ENCODE measurements at regions not wholly inside any gene's neighbourhood (a gene's known extent, or its start where the extent isn't known, plus 50 kb on each side); places are given as distances from the start of the nearest gene placed in this dataset.

DNA sequence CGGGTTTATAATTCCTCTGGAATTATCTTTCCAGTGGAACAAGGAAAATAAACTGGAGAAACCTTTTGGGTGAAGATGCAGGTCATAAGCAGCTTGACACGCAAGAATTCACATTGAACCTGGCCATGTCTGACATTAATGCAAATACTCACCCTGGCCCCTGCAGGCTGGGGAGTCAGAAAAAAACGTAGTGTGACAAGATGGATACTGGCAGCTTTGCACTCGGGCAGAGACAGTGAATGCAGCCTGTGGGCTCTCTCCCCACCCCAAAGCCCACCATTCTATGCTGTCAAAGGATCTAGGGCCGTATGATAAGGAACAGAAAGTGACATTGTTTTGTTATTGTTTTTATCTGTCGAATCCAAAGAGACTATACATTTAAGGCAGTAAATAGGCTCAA lies 223.1 kb downstream of the RBM43 start:
- BruUV-seq (replicated peaks) = no TSS peak
- Histone ChIP-seq H3K79me2 (ENCODE audit: low read depth) (no peaks in the 10 kb centered on the region), H3K27ac (no peak overlapping the region), H3K4me2 (no peak overlapping the region), H3K27me3 (ENCODE audit: insufficient read depth, low read depth) (no peaks in the 10 kb centered on the region), H3K4me1 (replicated peaks; ENCODE audit: insufficient read depth) (peaks cover 8% of the 10 kb centered on the region; the same call in 1 of the 2 replicates), H3K4me3 (no peak overlapping the region), H4K20me1 (ENCODE audit: insufficient read depth) (no peaks in the 10 kb centered on the region), H3K9me2 (ENCODE audit: insufficient read depth) (no peaks in the 10 kb centered on the region), H3F3A (ENCODE audit: insufficient read depth, low read depth) (no peaks in the 10 kb centered on the region), H2AFZ (no peak overlapping the region), H3K9me3 (ENCODE audit: insufficient read depth, low read depth) (no peaks in the 10 kb centered on the region), H3K36me3 (ENCODE audit: low read depth) (no peaks in the 10 kb centered on the region)
- ChIA-PET POLR2A (ENCODE audit: unreplicated experiment) (no interaction called here), CTCF (no interaction called here)
- TF ChIP-seq EZH2 (IDR thresholded peaks at IDR 0.05; ENCODE audit: low read depth) = no peak
- TF ChIP-seq, protein P1, sequence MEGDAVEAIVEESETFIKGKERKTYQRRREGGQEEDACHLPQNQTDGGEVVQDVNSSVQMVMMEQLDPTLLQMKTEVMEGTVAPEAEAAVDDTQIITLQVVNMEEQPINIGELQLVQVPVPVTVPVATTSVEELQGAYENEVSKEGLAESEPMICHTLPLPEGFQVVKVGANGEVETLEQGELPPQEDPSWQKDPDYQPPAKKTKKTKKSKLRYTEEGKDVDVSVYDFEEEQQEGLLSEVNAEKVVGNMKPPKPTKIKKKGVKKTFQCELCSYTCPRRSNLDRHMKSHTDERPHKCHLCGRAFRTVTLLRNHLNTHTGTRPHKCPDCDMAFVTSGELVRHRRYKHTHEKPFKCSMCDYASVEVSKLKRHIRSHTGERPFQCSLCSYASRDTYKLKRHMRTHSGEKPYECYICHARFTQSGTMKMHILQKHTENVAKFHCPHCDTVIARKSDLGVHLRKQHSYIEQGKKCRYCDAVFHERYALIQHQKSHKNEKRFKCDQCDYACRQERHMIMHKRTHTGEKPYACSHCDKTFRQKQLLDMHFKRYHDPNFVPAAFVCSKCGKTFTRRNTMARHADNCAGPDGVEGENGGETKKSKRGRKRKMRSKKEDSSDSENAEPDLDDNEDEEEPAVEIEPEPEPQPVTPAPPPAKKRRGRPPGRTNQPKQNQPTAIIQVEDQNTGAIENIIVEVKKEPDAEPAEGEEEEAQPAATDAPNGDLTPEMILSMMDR (conservative IDR thresholded peaks at IDR 0.05) = no peak
- no peak for DNase-seq
- intact Hi-C loops (cut with micrococcal nuclease; ENCODE audit: unreplicated experiment) = no loop called here

DNA sequence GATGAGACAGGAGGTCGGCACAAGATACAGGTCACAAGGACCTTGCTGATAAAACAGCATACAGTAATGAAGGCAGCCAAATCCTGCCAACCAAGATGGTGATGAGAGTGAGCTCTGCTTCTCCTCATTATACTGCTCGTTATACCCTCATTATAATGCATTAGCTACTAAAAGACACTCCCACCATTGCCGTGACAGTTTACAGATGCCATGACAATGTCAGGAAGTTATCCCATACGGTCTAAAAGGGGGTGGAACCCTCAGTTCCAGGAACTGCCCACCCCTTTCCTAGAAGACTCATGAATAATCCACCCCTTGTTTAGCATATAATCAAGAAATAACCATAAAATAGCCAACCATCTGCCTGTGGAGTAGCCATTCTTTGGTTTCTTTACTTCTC lies 224.2 kb downstream of the RBM43 start:
- CTCF ChIA-PET = no interaction called here
- H3K9me3 ChIP-seq (ENCODE audit: insufficient read depth, low read depth) = no peaks in the 10 kb centered on the region
- intact Hi-C loops (cut with micrococcal nuclease; ENCODE audit: unreplicated experiment) = no loop called here

DNA sequence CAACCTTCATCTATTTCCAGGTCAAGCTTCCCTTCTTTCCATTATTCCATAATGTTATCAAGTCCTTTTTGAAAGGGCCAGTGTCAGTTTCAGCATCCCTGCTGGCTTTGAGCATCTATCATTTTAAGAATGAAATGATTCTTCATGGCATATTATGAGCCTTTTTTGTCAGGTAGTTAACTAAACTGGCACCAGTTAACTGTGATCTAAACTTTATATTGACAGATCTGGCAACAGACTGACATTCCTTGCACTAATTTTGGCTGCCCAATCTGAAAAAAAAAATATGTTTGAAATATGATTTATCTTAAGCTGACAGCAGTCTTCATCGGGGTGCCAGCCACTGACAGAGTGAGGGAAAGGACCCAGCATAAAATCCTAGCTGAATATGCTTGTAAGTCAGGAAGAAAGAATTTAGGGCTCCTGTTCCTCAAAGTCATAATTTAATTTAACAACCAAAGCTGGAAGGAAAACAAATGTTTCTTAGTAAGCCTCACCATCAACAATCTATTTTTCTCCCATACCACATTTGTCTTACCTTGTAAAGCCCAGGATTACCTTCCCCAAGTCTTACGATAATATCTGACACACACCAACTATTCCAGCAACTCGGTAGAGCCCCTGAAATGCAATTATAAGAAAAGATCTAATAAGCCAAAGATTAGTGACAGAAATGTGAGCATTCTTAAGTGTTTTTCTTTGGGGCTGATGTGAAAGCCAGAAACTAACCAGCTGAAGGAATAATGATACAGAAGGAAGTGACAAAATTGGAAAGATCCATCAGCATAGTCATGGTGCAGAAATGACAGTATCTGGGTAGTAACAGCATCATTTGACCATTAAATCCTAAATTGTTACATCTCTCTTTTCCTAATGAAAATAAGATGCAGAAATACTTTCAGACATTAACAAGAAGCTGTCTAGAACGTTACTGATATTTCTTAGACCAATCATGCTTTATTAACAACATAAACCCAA lies 228.1 kb downstream of the RBM43 start:
- CTCF ChIA-PET = interaction anchor here (0.6 kb wide), 1 partner anchor 154 kb away, joined by 12 read pairs; no protein-coding TSS in a partner anchor
- intact Hi-C loops (cut with micrococcal nuclease; ENCODE audit: unreplicated experiment) = no loop called here
- H3K4me2 ChIP-seq = no peak overlapping the region
- POLR2A ChIA-PET (ENCODE audit: unreplicated experiment) = no interaction called here
- H3K9me2 ChIP-seq (ENCODE audit: insufficient read depth) = no peaks in the 10 kb centered on the region
- no peaks in the 10 kb centered on the region for H3F3A ChIP-seq (ENCODE audit: insufficient read depth, low read depth)
- no peaks in the 10 kb centered on the region for H3K27me3 ChIP-seq (ENCODE audit: insufficient read depth, low read depth)
- no peak overlapping the region for H3K27ac ChIP-seq
- no peaks in the 10 kb centered on the region for H3K4me1 ChIP-seq (replicated peaks; ENCODE audit: insufficient read depth)
- TF ChIP-seq EZH2 (IDR thresholded peaks at IDR 0.05; ENCODE audit: low read depth) = no peak
- TF ChIP-seq, protein P1 (conservative IDR thresholded peaks at IDR 0.05) = no peak
- H3K36me3 ChIP-seq (ENCODE audit: low read depth) = no peaks in the 10 kb centered on the region
- DNase-seq = no peak
- BruUV-seq (replicated peaks) = no TSS peak
- no peak overlapping the region for H3K4me3 ChIP-seq
- no peaks in the 10 kb centered on the region for H3K79me2 ChIP-seq (ENCODE audit: low read depth)
- H4K20me1 ChIP-seq (ENCODE audit: insufficient read depth) = no peaks in the 10 kb centered on the region
- no peak overlapping the region for H2AFZ ChIP-seq
- H3K9me3 ChIP-seq (ENCODE audit: insufficient read depth, low read depth) = no peaks in the 10 kb centered on the region

More for the DNA sequence above, 224.2 kb downstream of the RBM43 start:
- no peak overlapping the region for H3K4me3 ChIP-seq
- H2AFZ ChIP-seq = no peak overlapping the region
- TF ChIP-seq EZH2 (IDR thresholded peaks at IDR 0.05; ENCODE audit: low read depth) = no peak
- TF ChIP-seq, protein P1 (conservative IDR thresholded peaks at IDR 0.05) = no peak
- H3K27me3 ChIP-seq (ENCODE audit: insufficient read depth, low read depth) = no peaks in the 10 kb centered on the region
- H3K36me3 ChIP-seq (ENCODE audit: low read depth) = no peaks in the 10 kb centered on the region
- no peak for DNase-seq
- no peaks in the 10 kb centered on the region for H4K20me1 ChIP-seq (ENCODE audit: insufficient read depth)
- H3K4me1 ChIP-seq (replicated peaks; ENCODE audit: insufficient read depth) = no peaks in the 10 kb centered on the region
- POLR2A ChIA-PET (ENCODE audit: unreplicated experiment) = no interaction called here
- H3K79me2 ChIP-seq (ENCODE audit: low read depth) = no peaks in the 10 kb centered on the region
- no peak overlapping the region for H3K27ac ChIP-seq
- no TSS peak for BruUV-seq (replicated peaks)
- no peaks in the 10 kb centered on the region for H3K9me2 ChIP-seq (ENCODE audit: insufficient read depth)
- H3F3A ChIP-seq (ENCODE audit: insufficient read depth, low read depth) = no peaks in the 10 kb centered on the region
- H3K4me2 ChIP-seq = no peak overlapping the region

All from PC-9 (cell line).